HCT116 (cell line): ENCODE measurements at regions not wholly inside any gene's neighbourhood (a gene's known extent, or its start where the extent isn't known, plus 50 kb on each side); places are given as distances from the start of the nearest gene placed in this dataset.

Source experiments
- ATAC-seq: fragments of 200-7000 bp; cut with Tn5 transposase; 2 replicates; pipeline ENCODE4 v1.9.1; 2020; ENCODE audit warnings: mild to moderate bottlenecking, moderate library complexity
- BruUV-seq: library from RNA; stranded (reverse); fragments of 400-500 nt; replicated peaks from 2 replicates; lab custom pipeline; 2021; lab: Mats Ljungman, UMichigan
- CTCF ChIA-PET: fragments of 300-600 bp; sonication (Branson Sonifier 250); formaldehyde crosslinking; loops from one replicate; lab custom pipeline; 2021; ENCODE audit warnings: antibody characterized with exemption; lab: Charles Lee
- POLR2A ChIA-PET: fragments of 300-600, 350-600 bp; sonication (Branson Sonifier 250); formaldehyde crosslinking; loops from one replicate; lab custom pipeline; 2021; ENCODE audit warnings: antibody characterized with exemption; lab: Charles Lee
- RAD21 ChIA-PET, 2 experiments: fragments of 300-600 bp; sonication (Branson Sonifier 250); formaldehyde crosslinking; loops; one replicate each; lab custom pipeline; 2023; ENCODE audit warnings: low total read pairs in 2 of 2; ENCODE audit not compliant: uncharacterized antibody in 2 of 2, unreplicated experiment in 2 of 2, low non-redundant PET in 1 of 2; lab: Charles Lee
- DNase-seq: peaks from one replicate; pipeline ENCODE4 v3.0.0-alpha.2; 2010; ENCODE audit warnings: low read depth, low spot score
- H2AFZ ChIP-seq: fragments of 200-600 bp; shearing (Covaris generic), sonication (generic); 2 replicates; pipeline ENCODE4 v1.6.1; 2017; ENCODE audit warnings: low read depth, mixed run types, mixed read lengths, antibody characterized with exemption, low read length; ENCODE audit not compliant: poor library complexity, severe bottlenecking
- H3K27ac ChIP-seq: 2 replicates; pipeline ENCODE4 v1.5.1; 2012; ENCODE audit warnings: low read depth, low read length
- H3K27me3 ChIP-seq: fragments of 200-600 bp; sonication (generic); 2 replicates; pipeline ENCODE4 v1.6.1; 2016; ENCODE audit warnings: mixed run types, low read length, mixed read lengths; ENCODE audit not compliant: insufficient read depth
- H3K36me3 ChIP-seq, 2 experiments: fragments of 200-500 bp in 1 of 2; fragments of 200-600 bp in 1 of 2; sonication (Bioruptor generic) in 1 of 2; sonication (generic) in 1 of 2; 2 replicates each; pipeline versions ENCODE4 v1.5.1 to v1.6.1; 2014 to 2016; ENCODE audit warnings: low read length in 2 of 2, inconsistent platforms in 1 of 2, mixed read lengths in 1 of 2, mixed run types in 1 of 2; ENCODE audit not compliant: insufficient read depth in 2 of 2, control insufficient read depth in 1 of 2
- H3K4me1 ChIP-seq, 2 experiments: fragments of 200-600 bp in 1 of 2; sonication (generic) in 1 of 2; 2 replicates each; pipeline versions ENCODE4 v1.5.1 to v1.6.1; 2012 to 2017; ENCODE audit warnings: low read length in 2 of 2, inconsistent platforms in 1 of 2, mild to moderate bottlenecking in 1 of 2, mixed read lengths in 1 of 2, mixed run types in 1 of 2, moderate library complexity in 1 of 2; ENCODE audit not compliant: insufficient read depth in 2 of 2, control insufficient read depth in 1 of 2
- H3K4me2 ChIP-seq: fragments of 200-600 bp; sonication (generic); 2 replicates; pipeline ENCODE4 v1.6.1; 2017; ENCODE audit warnings: mixed run types, low read length, mixed read lengths
- H3K4me3 ChIP-seq, 2 experiments: fragments of 200-600 bp in 1 of 2; sonication (generic) in 1 of 2; replicated peaks in 1 of 2; 2 replicates each; pipeline ENCODE4 v1.5.1; 2011 to 2016; ENCODE audit warnings: low read length in 2 of 2, control low read depth in 1 of 2, low read depth in 1 of 2, mild to moderate bottlenecking in 1 of 2, mixed read lengths in 1 of 2, mixed run types in 1 of 2
- H3K79me2 ChIP-seq: fragments of 200-600 bp; sonication (generic); 2 replicates; pipeline ENCODE4 v1.6.1; 2017; ENCODE audit warnings: mild to moderate bottlenecking, mixed run types, low read length, moderate library complexity, mixed read lengths; ENCODE audit not compliant: insufficient read depth
- H3K9ac ChIP-seq: fragments of 200-600 bp; sonication (generic); 2 replicates; pipeline ENCODE4 v1.6.1; 2016; ENCODE audit warnings: low read length, mixed read lengths
- H3K9me2 ChIP-seq: fragments of 200-600 bp; sonication (generic), shearing (Covaris generic); 2 replicates; pipeline ENCODE4 v1.6.1; 2017; ENCODE audit warnings: mixed run types, mild to moderate bottlenecking, moderate library complexity; ENCODE audit not compliant: insufficient read depth
- H3K9me3 ChIP-seq, 2 experiments: fragments of 200-500 bp in 1 of 2; fragments of 200-600 bp in 1 of 2; sonication (Bioruptor generic) in 1 of 2; sonication (generic) in 1 of 2; 2 replicates each; pipeline ENCODE4 v1.6.1; 2014 to 2017; ENCODE audit warnings: low read length in 2 of 2, mixed read lengths in 2 of 2, inconsistent platforms in 1 of 2, low read depth in 1 of 2, mild to moderate bottlenecking in 1 of 2, mixed run types in 1 of 2, moderate library complexity in 1 of 2; ENCODE audit not compliant: control insufficient read depth in 1 of 2, insufficient read depth in 1 of 2
- H4K20me1 ChIP-seq: fragments of 200-600 bp; sonication (generic), shearing (Covaris generic); 2 replicates; pipeline ENCODE4 v1.6.1; 2017; ENCODE audit warnings: mixed run types, mild to moderate bottlenecking, moderate library complexity; ENCODE audit not compliant: insufficient read depth
- EGR1 ChIP-seq: IDR thresholded peaks from 2 replicates; pipeline ENCODE4 v1.6.1; 2012; ENCODE audit warnings: low read depth
- EZH2phosphoT487 ChIP-seq: fragments of 200-600 bp; IDR thresholded peaks from 2 replicates; pipeline ENCODE4 v1.6.1; 2018; ENCODE audit warnings: antibody characterized with exemption, borderline replicate concordance
- FOSL1 ChIP-seq: IDR thresholded peaks from 2 replicates; pipeline ENCODE4 v1.6.1; 2012; ENCODE audit warnings: low read depth
- JUND ChIP-seq: IDR thresholded peaks from 2 replicates; pipeline ENCODE4 v1.6.1; 2012
- POLR2AphosphoS5 ChIP-seq: IDR thresholded peaks from 2 replicates; pipeline ENCODE4 v1.6.1; 2011; ENCODE audit warnings: mild to moderate bottlenecking, low read depth, low read length, moderate library complexity
- RAD21 ChIP-seq: IDR thresholded peaks from 2 replicates; pipeline ENCODE4 v1.6.1; 2012; ENCODE audit warnings: low read depth, mild to moderate bottlenecking
- SP1 ChIP-seq: IDR thresholded peaks from 2 replicates; pipeline ENCODE4 v1.6.1; 2012; ENCODE audit warnings: low read depth
- TCF7L2 ChIP-seq: IDR thresholded peaks from 2 replicates; pipeline ENCODE4 v1.7.0; 2011; ENCODE audit warnings: borderline replicate concordance, inconsistent platforms; ENCODE audit not compliant: insufficient read depth, insufficient read length; ENCODE audit errors: extremely low read depth
- YY1 ChIP-seq: IDR thresholded peaks from 2 replicates; pipeline ENCODE4 v1.6.1; 2011; ENCODE audit warnings: low read length, low read depth, moderate library complexity, mild to moderate bottlenecking; ENCODE audit not compliant: insufficient replicate concordance; ENCODE audit errors: extremely low read depth
- ZFX ChIP-seq: fragments of 450-650 bp; IDR thresholded peaks from 2 replicates; pipeline ENCODE4 v1.6.1; 2017
- intact Hi-C: fragments of 100-400 bp; cut with micrococcal nuclease; formaldehyde crosslinking; loops from 2 replicates; pipeline ENCODE4 v1.10.0; 2022
- TF ChIP-seq, protein P1 (sequence below): IDR thresholded peaks from 2 replicates; pipeline ENCODE4 v1.6.1; 2012
- TF ChIP-seq, protein P2 (sequence below): IDR thresholded peaks from 2 replicates; pipeline ENCODE4 v1.6.1; 2011; ENCODE audit warnings: mild to moderate bottlenecking, low read length, moderate library complexity; ENCODE audit not compliant: insufficient replicate concordance; ENCODE audit errors: extremely low read depth
- TF ChIP-seq, protein P3 (sequence below): IDR thresholded peaks from 2 replicates; pipeline ENCODE4 v1.6.1; 2012

DNA sequence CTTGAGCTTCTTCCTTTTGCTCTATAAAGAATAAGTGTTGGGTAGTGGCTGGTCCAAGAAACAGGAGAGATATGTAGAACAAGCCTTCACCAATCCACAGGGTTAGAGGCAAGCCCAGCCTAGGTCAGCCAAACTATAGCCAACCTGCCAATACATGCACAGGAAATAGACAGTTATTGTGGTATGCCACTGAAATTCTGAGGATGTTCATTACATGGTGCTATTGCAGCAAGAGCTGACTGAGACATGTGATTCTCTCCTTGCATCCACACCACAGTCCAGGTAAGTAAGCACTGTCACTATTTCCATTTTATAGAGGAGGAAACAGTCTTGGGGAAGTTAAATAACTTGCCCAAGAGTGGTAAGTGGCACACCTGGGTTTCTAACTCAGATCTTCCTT lies 268.1 kb downstream of the NPIPA8 start:
- Histone ChIP-seq H3K9ac (no peak overlapping the region), H3K79me2 (no peaks in the 10 kb centered on the region), H2AFZ (no peak overlapping the region), H3K4me3 (no peak overlapping the region), H3K27ac (no peak overlapping the region), H3K9me2 (no peaks in the 10 kb centered on the region), H3K9me3 (no peaks in the 10 kb centered on the region), H3K4me1 (no peaks in the 10 kb centered on the region), H4K20me1 (no peaks in the 10 kb centered on the region), H3K4me2 (no peak overlapping the region), H3K27me3 (peaks cover 45% of the 10 kb centered on the region), H3K36me3 (no peaks in the 10 kb centered on the region)
- BruUV-seq = no TSS peak
- no peak for TF ChIP-seq FOSL1
- TF ChIP-seq TCF7L2 = no peak
- no peak for TF ChIP-seq SP1
- TF ChIP-seq, protein P1, sequence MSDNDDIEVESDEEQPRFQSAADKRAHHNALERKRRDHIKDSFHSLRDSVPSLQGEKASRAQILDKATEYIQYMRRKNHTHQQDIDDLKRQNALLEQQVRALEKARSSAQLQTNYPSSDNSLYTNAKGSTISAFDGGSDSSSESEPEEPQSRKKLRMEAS = no peak
- TF ChIP-seq, protein P2, sequence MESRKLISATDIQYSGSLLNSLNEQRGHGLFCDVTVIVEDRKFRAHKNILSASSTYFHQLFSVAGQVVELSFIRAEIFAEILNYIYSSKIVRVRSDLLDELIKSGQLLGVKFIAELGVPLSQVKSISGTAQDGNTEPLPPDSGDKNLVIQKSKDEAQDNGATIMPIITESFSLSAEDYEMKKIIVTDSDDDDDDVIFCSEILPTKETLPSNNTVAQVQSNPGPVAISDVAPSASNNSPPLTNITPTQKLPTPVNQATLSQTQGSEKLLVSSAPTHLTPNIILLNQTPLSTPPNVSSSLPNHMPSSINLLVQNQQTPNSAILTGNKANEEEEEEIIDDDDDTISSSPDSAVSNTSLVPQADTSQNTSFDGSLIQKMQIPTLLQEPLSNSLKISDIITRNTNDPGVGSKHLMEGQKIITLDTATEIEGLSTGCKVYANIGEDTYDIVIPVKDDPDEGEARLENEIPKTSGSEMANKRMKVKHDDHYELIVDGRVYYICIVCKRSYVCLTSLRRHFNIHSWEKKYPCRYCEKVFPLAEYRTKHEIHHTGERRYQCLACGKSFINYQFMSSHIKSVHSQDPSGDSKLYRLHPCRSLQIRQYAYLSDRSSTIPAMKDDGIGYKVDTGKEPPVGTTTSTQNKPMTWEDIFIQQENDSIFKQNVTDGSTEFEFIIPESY = no peak
- TF ChIP-seq, protein P3, sequence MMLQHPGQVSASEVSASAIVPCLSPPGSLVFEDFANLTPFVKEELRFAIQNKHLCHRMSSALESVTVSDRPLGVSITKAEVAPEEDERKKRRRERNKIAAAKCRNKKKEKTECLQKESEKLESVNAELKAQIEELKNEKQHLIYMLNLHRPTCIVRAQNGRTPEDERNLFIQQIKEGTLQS = no peak
- TF ChIP-seq POLR2AphosphoS5 = no peak
- TF ChIP-seq RAD21 = no peak
- TF ChIP-seq YY1 = no peak
- TF ChIP-seq ZFX = no peak
- no peak for TF ChIP-seq EGR1
- TF ChIP-seq JUND = no peak
- TF ChIP-seq EZH2phosphoT487 = no peak
- ChIA-PET RAD21 (no interaction called here), POLR2A (no interaction called here), CTCF (no interaction called here)
- intact Hi-C loops = no loop called here
- ATAC-seq (no peak), DNase-seq (no peak)
